HG03521 (cell line): ENCODE measurements at regions not wholly inside any gene's neighbourhood (a gene's known extent, or its start where the extent isn't known, plus 50 kb on each side); places are given as distances from the start of the nearest gene placed in this dataset.

Source experiments
- ATAC-seq: cut with Tn5 transposase; IDR thresholded peaks from one replicate; pipeline ENCODE4 v1.9.1; 2021; ENCODE audit warnings: mild to moderate bottlenecking, moderate library complexity; ENCODE audit not compliant: unreplicated experiment

DNA sequence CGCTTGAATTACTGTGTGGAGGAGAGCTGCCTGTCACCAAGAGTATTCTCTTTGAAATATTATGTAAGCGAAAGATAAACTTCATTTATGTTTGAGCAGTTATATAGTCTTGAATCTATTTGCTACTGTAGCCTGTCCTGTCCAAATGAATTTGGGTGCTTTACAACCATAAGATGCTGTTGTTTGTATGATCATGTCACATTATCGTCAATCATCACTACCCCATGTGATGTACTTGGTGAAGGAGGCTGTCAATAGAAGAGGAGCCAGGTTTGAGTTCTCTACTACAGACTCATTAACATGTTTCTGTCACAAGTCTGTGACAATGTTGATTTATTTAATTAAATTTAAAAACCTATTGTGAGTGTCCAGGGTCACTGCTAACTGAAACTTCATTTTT lies 403.3 kb upstream of the MEF2C start:
- no peak for ATAC-seq

DNA sequence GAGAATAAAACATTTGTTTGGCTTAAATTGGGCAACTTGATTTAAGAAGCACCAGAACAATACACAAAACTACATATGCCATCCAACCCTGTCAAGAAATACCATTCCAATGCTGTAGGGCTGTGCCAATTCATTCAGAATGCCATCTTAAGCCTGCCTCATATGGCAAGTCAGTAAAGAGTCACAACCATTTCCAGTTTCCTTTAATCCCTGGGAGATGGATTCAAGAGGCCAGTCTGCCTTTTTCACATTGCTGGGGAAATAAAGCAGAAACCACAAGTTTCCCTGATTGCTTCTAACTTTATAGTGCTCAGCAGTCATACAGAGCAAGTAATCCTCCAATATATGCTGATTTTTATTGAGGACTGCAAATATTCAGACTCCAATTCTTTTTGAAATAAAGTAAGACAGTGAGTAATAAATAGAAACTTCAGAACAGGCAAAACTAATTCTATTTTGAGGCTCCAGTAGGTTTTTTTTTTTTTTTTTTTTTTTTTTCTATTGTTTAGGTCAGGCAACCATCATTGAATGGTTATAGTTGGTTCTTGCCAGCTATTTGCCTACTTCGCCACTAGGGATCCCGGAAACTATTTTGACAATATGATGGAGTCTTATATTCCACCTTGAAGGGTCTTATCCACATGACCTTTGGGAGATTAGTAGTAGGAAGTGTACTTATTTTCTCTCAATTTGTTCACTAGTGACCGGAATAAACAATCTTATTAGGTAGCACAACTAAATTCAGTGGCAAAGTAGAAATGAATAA lies 400.9 kb upstream of the MEF2C start:
- no peak for ATAC-seq

DNA sequence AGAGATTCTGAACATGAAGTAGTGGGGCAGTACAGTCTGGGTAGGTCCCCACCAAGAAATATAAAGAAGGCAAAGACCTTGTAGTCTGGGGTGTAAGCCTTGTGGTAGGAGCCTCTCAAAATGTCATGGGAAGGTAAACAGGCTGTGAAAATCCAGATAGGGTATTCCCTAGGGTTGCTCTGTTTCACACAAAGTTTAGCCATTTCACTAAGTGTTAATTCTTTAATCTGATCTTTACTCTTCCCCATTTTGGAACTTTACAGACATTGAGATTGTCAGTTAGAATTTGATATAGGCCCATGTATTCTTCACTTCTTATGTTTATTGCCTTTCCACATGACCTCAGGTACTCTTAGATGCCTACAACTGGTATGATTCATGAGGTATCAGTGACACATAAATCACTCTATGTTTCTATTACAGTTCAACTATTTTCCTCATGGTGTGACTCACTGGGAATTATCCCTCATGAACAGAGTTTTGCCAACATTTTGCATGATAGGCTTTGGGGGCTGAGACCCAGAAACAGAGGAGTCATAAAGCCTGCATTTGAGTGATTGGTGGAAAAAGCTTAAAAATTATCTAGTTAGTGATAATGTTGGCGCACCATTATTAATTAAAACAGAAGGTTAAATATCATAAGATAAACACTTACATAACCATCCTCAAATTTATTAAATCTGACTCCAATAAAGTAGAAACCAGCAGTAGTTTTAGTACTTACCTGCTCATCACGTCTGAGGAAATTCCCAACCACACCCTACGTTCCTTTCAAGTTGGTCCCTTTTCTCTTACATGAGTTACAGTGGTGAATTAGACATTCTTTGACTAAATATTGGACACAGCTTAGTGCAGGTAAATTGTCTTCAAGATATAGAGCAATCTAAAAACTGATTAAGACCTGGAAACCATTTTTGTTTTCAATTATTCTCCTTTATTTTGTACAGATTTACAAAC lies 399.8 kb upstream of the MEF2C start:
- no peak for ATAC-seq

DNA sequence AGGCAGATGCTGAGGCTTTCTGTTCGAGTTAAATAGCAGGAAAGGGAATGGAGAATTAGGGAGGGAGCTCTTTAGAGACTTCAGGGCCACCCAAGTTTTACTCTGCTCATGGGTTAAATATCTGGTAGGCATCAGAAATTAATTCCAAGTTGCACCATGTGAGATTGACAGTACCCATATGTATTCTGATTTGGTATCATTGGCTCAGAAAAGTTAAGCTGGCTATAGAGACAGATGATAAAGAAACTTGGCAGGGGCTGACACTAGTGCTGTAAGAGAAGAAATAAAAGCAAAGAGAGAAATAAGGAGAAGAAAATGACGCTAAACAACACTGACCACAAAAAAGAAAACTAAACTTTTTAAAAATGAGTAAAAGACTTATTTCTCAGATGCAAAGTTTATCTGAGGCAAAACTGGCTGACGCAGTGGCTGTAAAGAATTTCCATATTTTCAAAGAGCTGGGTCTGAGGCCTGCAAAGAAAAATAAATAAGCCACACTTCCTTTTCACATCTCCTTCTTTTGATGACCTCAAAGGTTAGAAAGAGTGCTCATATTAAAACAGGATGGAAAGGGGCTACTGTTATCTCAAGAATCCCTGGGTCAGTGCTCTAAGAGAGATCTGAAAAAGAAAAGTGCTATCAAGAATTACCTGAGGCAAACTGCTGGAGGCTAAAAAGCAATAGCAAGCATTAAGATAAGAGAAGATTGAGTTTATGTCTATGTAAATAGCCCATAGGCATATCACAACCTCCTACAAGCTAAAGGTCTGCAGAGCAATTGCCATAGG lies 399.0 kb upstream of the MEF2C start:
- no peak for ATAC-seq

DNA sequence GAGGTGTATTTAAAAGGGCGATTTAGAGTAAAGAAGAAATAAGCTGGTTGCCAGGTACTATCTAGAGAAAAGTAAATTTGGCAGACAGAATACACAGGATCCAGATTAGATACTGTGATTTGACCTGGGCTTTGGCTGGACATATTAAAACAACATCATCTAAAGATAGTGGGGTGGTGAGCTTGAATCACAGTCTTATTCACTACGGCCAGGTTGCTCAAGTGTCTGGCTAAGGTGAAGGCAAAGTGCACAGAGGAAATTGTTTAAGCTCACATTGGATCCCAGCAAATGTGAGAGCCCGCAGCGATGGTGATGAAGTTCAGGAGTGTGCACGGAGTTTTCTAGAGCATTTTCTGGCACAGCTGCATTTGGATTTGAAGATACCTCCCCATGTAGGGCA lies 398.2 kb upstream of the MEF2C start:
- ATAC-seq: no peak

DNA sequence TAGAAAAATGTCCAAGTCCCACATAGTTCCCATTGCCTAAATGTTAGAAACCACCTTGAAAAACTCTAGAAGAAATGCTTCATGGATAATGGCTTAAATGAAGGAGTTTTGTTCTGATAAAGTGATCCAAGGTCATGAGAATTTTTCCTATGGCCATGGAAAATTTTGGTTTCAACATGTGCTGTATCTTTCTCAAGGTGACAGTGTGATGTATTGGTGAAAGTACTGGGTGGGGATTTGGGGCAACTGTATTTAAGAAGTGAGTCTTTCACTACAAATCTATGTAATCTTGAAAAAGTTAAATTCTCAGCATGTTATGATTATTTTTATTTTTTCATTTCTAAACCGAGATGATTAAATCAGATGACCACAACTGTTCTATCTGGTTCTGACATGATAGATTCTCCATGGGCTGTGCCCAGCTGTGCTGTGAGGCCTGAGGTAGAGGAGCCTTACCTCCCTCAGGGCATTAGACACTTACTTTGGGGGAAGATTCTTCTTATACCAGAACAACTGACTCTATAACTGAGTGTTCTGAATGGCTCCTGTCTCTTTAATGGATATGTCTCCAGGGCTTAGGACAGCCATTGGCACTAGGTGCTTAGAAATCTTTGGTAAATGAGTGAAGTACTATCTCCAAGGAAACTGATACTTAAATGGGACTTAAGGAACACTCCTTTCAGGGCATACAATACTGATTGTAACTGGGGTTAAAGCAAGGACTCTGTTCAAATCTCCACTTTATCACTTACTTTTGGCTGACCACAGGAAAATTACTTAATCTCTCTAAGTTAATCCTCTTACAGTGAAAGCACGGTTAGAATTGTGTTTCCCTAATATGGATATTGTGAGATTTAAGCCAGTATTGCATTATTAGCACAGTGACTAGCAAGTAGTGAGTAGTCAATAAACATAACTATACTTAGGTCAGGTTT lies 397.4 kb upstream of the MEF2C start:
- ATAC-seq: no peak

DNA sequence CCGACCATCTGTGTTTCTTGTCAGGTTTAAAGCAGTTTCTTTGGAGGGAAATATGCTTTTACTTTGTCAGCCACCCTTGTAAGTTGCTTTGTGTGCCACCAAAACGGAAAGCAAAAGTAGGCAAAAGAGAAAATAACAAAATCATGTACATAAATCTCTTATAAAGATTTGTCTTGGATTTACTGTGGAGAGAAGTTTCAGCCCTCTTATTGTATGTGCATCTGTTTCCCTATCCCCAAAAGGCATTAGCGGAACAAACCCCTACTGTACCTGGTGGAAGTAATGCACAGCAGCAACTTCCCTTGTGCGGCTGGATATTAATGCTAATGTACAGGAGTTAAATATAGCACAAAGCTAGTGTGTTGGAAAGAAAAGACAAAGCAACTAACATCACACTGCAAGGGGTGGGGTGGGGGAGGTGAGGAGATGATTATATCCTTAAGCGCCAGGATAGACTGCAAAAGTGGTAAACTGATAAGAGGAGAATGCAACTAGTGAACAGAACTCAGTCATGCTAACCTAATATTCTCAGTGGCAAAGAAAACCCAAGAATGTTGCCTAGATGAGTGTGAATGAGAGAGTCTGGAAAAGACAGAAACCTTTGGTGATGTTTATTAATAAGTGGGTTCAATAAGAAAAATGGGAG lies 396.5 kb upstream of the MEF2C start:
- no peak for ATAC-seq

DNA sequence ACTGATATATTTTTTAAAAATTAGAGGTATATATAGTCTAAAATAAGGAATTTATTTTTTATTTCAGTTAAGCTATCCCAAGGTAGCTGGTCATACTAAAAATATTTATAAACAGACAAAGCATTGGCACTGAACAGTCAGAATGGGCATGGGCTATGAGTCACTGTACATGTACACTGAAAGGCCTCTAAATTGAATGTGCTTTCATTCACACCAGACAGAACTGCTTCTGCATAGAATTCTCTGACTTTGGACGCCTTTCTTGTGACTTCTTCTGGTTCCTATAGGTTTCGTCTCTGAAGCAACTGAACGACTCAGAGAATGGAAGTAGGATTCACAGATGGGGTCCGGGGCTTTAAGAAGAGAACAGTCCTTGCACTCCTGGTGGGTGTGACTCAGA lies 394.8 kb upstream of the MEF2C start:
- ATAC-seq: no peak

DNA sequence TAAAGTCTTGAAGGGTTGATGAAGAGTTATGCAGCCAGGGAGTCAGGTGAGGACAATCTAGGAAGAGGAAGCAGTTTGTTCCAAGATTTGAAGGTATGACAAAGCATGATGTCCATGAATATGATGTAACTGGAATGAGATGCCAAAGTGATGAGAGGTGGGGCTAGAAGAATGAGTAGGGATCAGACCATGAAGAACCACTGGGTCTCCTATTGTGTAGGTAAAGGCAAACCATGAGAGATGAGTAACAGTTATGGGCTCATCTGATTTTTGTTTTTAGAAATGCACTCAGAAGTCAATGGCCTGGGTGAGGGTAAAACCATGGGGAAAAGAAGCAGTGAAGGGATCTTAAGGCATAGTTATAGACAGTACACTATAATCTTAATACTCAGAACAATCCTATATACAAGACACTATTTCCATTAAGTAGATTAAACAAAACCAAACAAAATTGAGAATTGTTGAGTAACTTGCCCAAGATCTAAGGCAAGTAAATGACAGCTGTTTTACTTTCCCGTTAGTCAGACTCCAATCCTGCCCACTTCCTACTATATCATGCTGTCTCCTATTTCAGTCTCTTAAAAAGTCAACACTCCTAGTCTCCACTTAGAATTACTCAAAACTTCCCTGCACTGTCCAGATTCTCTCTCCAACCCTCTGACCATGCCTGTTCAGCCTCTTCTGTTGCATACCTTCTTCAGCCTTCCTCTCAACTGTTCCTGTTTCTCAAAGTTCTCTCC lies 393.8 kb upstream of the MEF2C start:
- ATAC-seq: no peak

DNA sequence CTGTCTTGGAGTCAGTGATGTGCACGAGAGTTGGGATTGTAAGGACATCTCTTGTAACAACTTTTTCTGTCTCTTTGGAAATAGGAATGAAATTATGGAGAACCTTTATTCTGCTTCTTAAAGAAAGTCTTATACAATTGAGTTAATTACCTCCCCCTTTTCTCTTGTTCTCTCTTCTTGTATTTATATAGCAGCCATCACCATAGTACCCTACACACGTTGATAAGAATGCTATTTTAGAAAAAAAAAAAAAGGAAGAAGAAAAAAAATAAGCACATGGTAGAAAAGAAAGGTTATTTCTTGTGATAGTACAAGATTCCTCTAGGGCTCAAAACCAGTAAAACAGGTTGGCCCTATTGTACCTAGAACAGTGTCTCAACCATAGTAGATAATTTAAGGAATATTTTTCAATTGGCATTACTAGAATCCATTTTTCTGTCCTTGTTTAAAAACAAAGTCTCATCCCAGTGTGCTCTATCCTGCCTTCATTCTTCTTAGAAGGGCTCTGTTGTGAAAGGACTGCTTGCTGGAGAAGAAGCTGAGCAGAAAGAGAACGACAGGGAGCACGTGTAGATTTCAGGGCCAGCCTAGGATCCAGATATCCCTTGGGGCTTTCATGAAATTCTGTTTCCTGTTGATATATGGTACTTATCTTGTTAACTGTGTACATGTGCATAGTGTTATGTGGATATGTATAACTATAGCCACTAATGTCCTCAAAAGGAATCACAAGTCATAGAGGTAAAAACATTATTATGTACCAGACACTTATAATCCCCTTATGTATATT lies 392.3 kb upstream of the MEF2C start:
- no peak for ATAC-seq

DNA sequence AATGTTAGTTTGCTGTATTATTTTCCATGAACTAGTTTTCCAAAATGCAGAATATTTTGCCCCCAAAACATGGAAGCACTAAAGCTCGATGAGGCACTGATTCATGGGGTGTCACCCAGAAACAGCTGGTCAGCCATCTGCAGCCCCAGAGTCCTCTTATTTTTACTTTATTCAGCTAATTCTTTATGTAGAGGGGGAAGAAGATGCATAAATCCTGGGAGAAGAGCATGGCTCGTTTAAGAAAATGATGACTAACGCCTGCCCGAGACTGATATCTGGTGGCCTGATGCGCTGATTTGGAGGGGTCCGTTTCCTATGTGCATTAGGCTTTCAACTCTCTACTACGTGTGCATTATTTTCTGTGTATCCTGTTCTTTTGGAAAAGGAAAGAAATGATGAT lies 390.3 kb upstream of the MEF2C start:
- no peak for ATAC-seq

DNA sequence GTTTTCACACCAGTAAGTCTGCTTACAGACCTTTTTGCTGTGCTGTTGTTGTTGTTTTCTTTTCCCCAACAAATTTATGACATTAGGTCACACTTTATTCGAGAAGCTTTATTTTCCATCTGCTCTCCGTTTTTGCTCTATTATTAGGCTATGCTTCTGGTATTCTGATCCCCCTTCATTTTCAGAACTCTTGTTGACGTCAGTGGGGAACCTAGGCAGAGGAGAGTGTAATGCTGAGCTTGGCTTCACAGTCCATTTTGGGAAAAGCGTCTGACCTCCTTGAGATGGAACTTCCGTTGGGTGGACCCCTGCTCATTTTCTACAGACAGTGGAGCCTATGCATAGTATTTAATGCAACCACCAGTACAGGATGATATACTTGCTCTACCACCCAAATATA lies 387.9 kb upstream of the MEF2C start:
- ATAC-seq: no peak

DNA sequence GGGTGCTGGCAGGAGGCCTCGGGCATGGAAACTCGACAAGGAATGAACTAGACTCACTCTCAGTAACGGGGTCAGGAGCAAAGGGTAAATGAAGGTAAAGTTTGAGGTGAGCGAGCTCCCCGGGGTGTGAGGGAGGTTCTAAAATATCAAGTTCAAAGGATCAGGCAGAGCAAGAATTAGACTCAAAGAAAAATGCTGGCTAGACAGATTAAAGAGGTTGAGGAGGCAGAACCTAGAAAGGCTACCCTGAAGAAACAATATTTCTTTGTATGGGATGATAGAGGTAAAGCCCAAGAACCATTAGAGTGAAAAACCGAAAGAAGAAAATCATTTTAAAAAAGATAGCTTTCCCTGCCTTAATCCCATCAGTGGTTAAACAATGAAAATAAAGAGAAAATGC lies 386.7 kb upstream of the MEF2C start:
- ATAC-seq: no peak

DNA sequence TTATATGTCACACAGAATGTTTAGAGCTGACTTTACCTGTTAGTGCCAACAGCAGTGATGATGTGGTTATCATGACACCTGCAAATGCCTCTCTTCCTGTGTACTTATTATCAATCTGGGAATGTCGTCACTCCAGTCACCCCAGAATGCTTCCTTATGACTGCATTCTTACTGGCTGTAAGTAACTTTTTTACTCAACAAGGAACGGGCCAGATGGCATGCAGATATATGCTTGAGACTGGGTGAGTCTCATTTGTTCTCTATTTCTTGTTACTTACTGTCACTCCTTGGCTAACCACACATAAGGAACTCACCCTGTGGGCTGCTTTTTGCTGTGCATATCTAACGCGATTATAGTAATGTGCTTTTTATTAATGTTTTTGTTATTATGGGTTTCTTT lies 385.5 kb upstream of the MEF2C start:
- ATAC-seq: no peak

DNA sequence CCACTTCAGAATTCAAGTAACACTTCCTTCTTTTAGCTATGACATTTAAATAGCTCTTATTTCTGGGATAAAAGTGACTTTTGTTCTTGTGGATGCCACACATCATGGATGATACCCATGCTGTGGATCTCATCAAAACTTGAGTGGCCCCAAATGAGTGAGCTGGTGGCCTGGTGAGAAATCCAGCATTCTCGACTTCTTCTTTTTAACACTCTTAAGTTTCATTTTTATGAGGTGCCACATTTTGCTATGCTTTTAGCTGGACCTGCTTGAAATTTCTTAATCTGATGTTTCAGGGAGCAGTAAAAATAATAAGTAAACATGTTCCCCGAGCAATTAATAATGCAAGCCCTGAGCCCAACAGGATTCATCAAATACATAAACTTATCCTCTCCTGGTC lies 384.8 kb upstream of the MEF2C start:
- no peak for ATAC-seq

DNA sequence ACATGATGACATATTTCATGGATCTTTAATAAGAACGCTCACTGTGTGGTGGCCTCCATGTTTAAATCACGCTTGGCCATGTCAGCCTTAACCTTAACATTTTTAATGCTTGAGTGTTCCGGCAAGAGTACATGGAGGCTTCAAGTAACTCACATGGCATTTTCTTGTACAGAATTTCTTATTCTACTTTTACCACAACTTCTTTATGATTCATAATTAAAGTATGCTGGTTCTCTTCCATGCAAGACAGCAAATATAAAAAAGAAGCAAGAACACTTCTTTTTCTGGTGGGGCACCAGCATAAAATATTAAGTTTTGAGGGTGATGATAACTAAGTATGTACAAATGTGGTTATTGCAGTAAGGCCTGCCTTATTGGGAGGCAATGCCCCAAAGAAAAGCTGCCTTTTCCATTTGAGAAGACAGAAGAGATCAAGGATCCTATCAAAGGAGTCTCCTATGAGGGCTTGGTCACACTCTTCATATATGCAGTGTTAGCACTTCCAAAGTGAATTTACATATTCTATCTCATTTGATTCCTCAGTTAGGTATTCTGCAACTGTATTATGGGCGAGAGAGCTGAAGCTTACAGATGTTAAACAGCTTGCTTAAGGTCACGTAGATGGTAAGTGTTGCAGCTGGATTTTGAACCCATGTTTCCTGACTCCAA lies 382.7 kb upstream of the MEF2C start:
- no peak for ATAC-seq

DNA sequence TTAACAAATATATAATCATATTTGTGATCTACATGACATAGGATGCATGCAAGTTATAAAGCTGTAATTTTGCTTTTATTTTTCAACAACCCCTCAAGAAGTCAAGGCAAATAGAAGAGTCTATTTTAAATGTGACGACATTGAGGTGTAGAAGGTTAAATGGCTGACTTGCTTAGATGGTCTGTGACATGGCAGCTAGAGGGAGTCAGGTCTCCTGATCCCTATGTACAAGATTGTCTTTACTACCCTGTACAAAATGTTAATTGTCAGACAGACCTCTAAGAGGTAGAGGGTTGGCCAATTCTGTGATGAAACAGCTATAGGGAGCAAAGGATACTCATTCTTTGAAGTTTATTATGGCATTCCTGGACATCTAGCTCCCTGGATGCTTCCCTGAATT lies 380.9 kb upstream of the MEF2C start:
- ATAC-seq: no peak

DNA sequence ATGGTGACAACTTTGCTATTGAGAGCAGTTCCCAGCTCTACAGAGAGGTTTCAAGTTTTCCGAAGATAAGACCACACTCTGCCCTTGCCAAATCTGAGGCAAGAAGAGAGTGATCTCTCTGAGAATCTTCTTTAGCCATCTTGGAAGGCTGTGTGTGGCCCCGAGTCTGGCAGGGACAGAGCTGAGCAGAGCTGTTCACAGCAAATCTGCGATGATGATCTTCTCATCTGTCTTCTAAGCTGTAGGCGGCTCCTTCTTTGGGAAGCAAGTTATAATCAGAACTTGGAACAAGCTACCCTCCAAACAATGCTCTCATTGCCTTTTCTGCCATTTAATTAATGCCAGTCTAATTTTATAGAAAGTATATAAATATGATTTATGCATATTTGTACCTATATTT lies 379.0 kb upstream of the MEF2C start:
- no peak for ATAC-seq
